WTC11 (cell line): ENCODE measurements at regions not wholly inside any gene's neighbourhood (a gene's known extent, or its start where the extent isn't known, plus 50 kb on each side); places are given as distances from the start of the nearest gene placed in this dataset.

Experiments
- ATAC-seq: fragments of 200-7000 bp; cut with Tn5 transposase; 2 replicates; pipeline ENCODE4 v1.10.0; 2021; ENCODE audit warnings: mild to moderate bottlenecking, moderate library complexity
- CTCF ChIA-PET: fragments of 300-600 bp; sonication (Branson Sonifier 250); formaldehyde crosslinking; loops from one replicate; lab custom pipeline; 2021; ENCODE audit warnings: antibody characterized with exemption; lab: Charles Lee
- POLR2A ChIA-PET: fragments of 350-600 bp; sonication (Branson Sonifier 250); formaldehyde crosslinking; loops from one replicate; lab custom pipeline; 2021; ENCODE audit warnings: antibody characterized with exemption; lab: Charles Lee
- DNase-seq: peaks from one replicate; pipeline ENCODE4 v3.0.0; 2021; ENCODE audit warnings: low spot score
- H3K27ac Mint-ChIP-seq: 2 replicates; pipeline ENCODE4 v1.8.0; 2021; ENCODE audit warnings: mixed read lengths
- H3K27me3 Mint-ChIP-seq: 2 replicates; pipeline ENCODE4 v1.8.0; 2021; ENCODE audit warnings: low read depth, mild to moderate bottlenecking, moderate library complexity, mixed read lengths
- H3K36me3 Mint-ChIP-seq: 2 replicates; pipeline ENCODE4 v1.8.0; 2021; ENCODE audit warnings: mixed read lengths
- H3K4me1 Mint-ChIP-seq: 2 replicates; pipeline ENCODE4 v1.8.0; 2022; ENCODE audit warnings: mixed read lengths
- H3K4me3 Mint-ChIP-seq: 2 replicates; pipeline ENCODE4 v1.8.0; 2021; ENCODE audit warnings: mild to moderate bottlenecking, moderate library complexity, mixed read lengths
- H3K9me3 Mint-ChIP-seq: 2 replicates; pipeline ENCODE4 v1.8.0; 2021; ENCODE audit warnings: mixed read lengths
- ARID4B ChIP-seq: sonication (generic); formaldehyde crosslinking; IDR thresholded peaks from 2 replicates; pipeline ENCODE4 v1.8.0; 2023; ENCODE audit warnings: missing genetic modification reagents, mild to moderate bottlenecking, borderline replicate concordance
- CREM ChIP-seq: sonication (generic); formaldehyde crosslinking; IDR thresholded peaks from 2 replicates; pipeline ENCODE4 v1.8.1; 2022; ENCODE audit warnings: mild to moderate bottlenecking, missing genetic modification reagents, moderate library complexity
- E2F4 ChIP-seq: sonication (generic); formaldehyde crosslinking; IDR thresholded peaks from 2 replicates; pipeline ENCODE4 v1.8.1; 2022; ENCODE audit warnings: low read depth, mild to moderate bottlenecking, moderate library complexity, missing genetic modification reagents, borderline replicate concordance
- ELF4 ChIP-seq: sonication (generic); formaldehyde crosslinking; IDR thresholded peaks from 2 replicates; pipeline ENCODE4 v1.8.1; 2022; ENCODE audit warnings: low read depth, mild to moderate bottlenecking, moderate library complexity, missing genetic modification reagents
- ESRRA ChIP-seq: sonication (generic); formaldehyde crosslinking; IDR thresholded peaks from 2 replicates; pipeline ENCODE4 v1.8.1; 2022; ENCODE audit warnings: mild to moderate bottlenecking, missing genetic modification reagents, borderline replicate concordance
- ETV6 ChIP-seq: sonication (generic); formaldehyde crosslinking; IDR thresholded peaks from 2 replicates; pipeline ENCODE4 v1.8.1; 2022; ENCODE audit warnings: mild to moderate bottlenecking, missing genetic modification reagents
- FOXJ3 ChIP-seq: sonication (generic); formaldehyde crosslinking; IDR thresholded peaks from 2 replicates; pipeline ENCODE4 v1.9.0; 2021; ENCODE audit warnings: missing genetic modification reagents, mild to moderate bottlenecking, borderline replicate concordance
- FOXK1 ChIP-seq: sonication (generic); formaldehyde crosslinking; IDR thresholded peaks from 2 replicates; pipeline ENCODE4 v1.8.0; 2022; ENCODE audit warnings: mild to moderate bottlenecking, moderate library complexity, missing genetic modification reagents
- FOXP1 ChIP-seq: sonication (generic); formaldehyde crosslinking; IDR thresholded peaks from 2 replicates; pipeline ENCODE4 v1.8.0; 2022; ENCODE audit warnings: missing genetic modification reagents, mild to moderate bottlenecking, moderate library complexity, borderline replicate concordance
- HMGA2 ChIP-seq: fragments of 250-450 bp; sonication (Bioruptor Pico); IDR thresholded peaks from 2 replicates; pipeline ENCODE4 v1.4.0; 2021; ENCODE audit warnings: mild to moderate bottlenecking, moderate library complexity
- IRF1 ChIP-seq: sonication (generic); formaldehyde crosslinking; IDR thresholded peaks from 2 replicates; pipeline ENCODE4 v1.8.0; 2023; ENCODE audit warnings: missing genetic modification reagents
- IRF2 ChIP-seq: sonication (generic); formaldehyde crosslinking; IDR thresholded peaks from 2 replicates; pipeline ENCODE4 v1.8.0; 2022; ENCODE audit warnings: low read depth, missing genetic modification reagents, borderline replicate concordance
- JAZF1 ChIP-seq: fragments of 250-450 bp; sonication (Bioruptor Pico); IDR thresholded peaks from 2 replicates; pipeline ENCODE4 v1.9.0; 2021; ENCODE audit warnings: moderate library complexity, mild to moderate bottlenecking, inconsistent platforms
- MXD4 ChIP-seq: fragments of 250-450 bp; sonication (Bioruptor Pico); IDR thresholded peaks from 2 replicates; pipeline ENCODE4 v1.8.0; 2021; ENCODE audit warnings: mild to moderate bottlenecking, moderate library complexity, borderline replicate concordance
- MYBL2 ChIP-seq: sonication (generic); formaldehyde crosslinking; IDR thresholded peaks from 2 replicates; pipeline ENCODE4 v1.8.1; 2023; ENCODE audit warnings: mild to moderate bottlenecking, moderate library complexity, missing genetic modification reagents
- NR1H2 ChIP-seq: sonication (generic); formaldehyde crosslinking; IDR thresholded peaks from 2 replicates; pipeline ENCODE4 v1.9.0; 2021; ENCODE audit warnings: mild to moderate bottlenecking, moderate library complexity, missing genetic modification reagents
- NR2C2 ChIP-seq: sonication (generic); formaldehyde crosslinking; IDR thresholded peaks from 2 replicates; pipeline ENCODE4 v1.8.0; 2022; ENCODE audit warnings: mild to moderate bottlenecking, missing genetic modification reagents
- RELA ChIP-seq: sonication (generic); formaldehyde crosslinking; IDR thresholded peaks from 2 replicates; pipeline ENCODE4 v1.8.1; 2022; ENCODE audit warnings: missing genetic modification reagents, mild to moderate bottlenecking, borderline replicate concordance
- RORB ChIP-seq: fragments of 250-450 bp; sonication (Bioruptor Pico); IDR thresholded peaks from 2 replicates; pipeline ENCODE4 v1.9.0; 2021; ENCODE audit warnings: mild to moderate bottlenecking
- SMAD4 ChIP-seq: sonication (generic); formaldehyde crosslinking; IDR thresholded peaks from 2 replicates; pipeline ENCODE4 v1.8.0; 2022; ENCODE audit warnings: mild to moderate bottlenecking, missing genetic modification reagents
- SP1 ChIP-seq: sonication (generic); formaldehyde crosslinking; conservative IDR thresholded peaks from 2 replicates; pipeline ENCODE4 v1.8.1; 2022; ENCODE audit warnings: missing genetic modification reagents
- TEAD1 ChIP-seq: sonication (generic); formaldehyde crosslinking; IDR thresholded peaks from 2 replicates; pipeline ENCODE4 v1.8.0; 2022; ENCODE audit warnings: mild to moderate bottlenecking, missing genetic modification reagents
- ZNF219 ChIP-seq: sonication (generic); formaldehyde crosslinking; IDR thresholded peaks from 2 replicates; pipeline ENCODE4 v1.8.0; 2023; ENCODE audit warnings: missing genetic modification reagents, mild to moderate bottlenecking, borderline replicate concordance
- ZNF416 ChIP-seq: fragments of 250-450 bp; sonication (Bioruptor Pico); IDR thresholded peaks from 2 replicates; pipeline ENCODE4 v1.9.0; 2021; ENCODE audit warnings: mild to moderate bottlenecking, inconsistent platforms
- ZNF425 ChIP-seq: fragments of 250-450 bp; sonication (Bioruptor Pico); conservative IDR thresholded peaks from 2 replicates; pipeline ENCODE4 v1.9.0; 2021; ENCODE audit warnings: mild to moderate bottlenecking
- ZNF671 ChIP-seq: fragments of 250-450 bp; sonication (Bioruptor Pico); IDR thresholded peaks from 2 replicates; pipeline ENCODE4 v1.8.0; 2021; ENCODE audit warnings: mild to moderate bottlenecking
- ZSCAN18 ChIP-seq: fragments of 250-450 bp; sonication (Bioruptor Pico); IDR thresholded peaks from 2 replicates; pipeline ENCODE4 v2.1.2; 2022; ENCODE audit warnings: mild to moderate bottlenecking, moderate library complexity

- Mint-ChIP-seq H3K4me3 (no peak overlapping the region), H3K9me3 (peaks cover 32% of the 10 kb centered on the region), H3K36me3 (no peaks in the 10 kb centered on the region), H3K27ac (no peak overlapping the region), H3K27me3 (no peaks in the 10 kb centered on the region; the same call in 1 of the 2 replicates), H3K4me1 (no peaks in the 10 kb centered on the region)
- no peak for TF ChIP-seq ELF4 (CRISPR knock-in tag)
- no peak for TF ChIP-seq FOXJ3 (CRISPR knock-in tag)
- TF ChIP-seq NR2C2 (CRISPR knock-in tag), result no peak
- TF ChIP-seq MXD4 (CRISPR knock-in tag), result no peak
- no peak for TF ChIP-seq ARID4B
- no peak for TF ChIP-seq IRF1 (CRISPR knock-in tag)
- TF ChIP-seq FOXP1 (CRISPR knock-in tag), result no peak
- no peak for TF ChIP-seq ZNF425 (CRISPR knock-in tag)
- TF ChIP-seq SMAD4 (CRISPR knock-in tag), result no peak
- no peak for TF ChIP-seq ETV6 (CRISPR knock-in tag)
- TF ChIP-seq ZSCAN18, result no peak
- no peak for TF ChIP-seq CREM (CRISPR knock-in tag)
- ATAC-seq (no peak), DNase-seq (no peak)
- ChIA-PET POLR2A (interaction anchor here (0.6 kb wide), 1 partner anchor 760 kb away, joined by 6 read pairs; no protein-coding TSS in a partner anchor), CTCF (no interaction called here)
Observed at GRCh38 chr10:23725548-23725947, 286.7 kb downstream of the OTUD1 start.

- ATAC-seq (no peak), DNase-seq (no peak)
- ChIA-PET CTCF (no interaction called here), POLR2A (no interaction called here)
- H3K4me1 Mint-ChIP-seq, result 0 out of 2 replicates have a peak, but pooled peaks cover 4% of the 10 kb centered on the region
- H3K9me3 Mint-ChIP-seq, result peaks cover 5% of the 10 kb centered on the region
- H3K36me3 Mint-ChIP-seq, result no peaks in the 10 kb centered on the region
- no peaks in the 10 kb centered on the region; the same call in 1 of the 2 replicates for H3K27me3 Mint-ChIP-seq
- H3K27ac Mint-ChIP-seq, result no peak overlapping the region
- TF ChIP-seq ZNF671 (CRISPR knock-in tag), result no peak
- TF ChIP-seq RORB (CRISPR knock-in tag), result no peak
- TF ChIP-seq HMGA2 (CRISPR knock-in tag), result no peak
- TF ChIP-seq ETV6 (CRISPR knock-in tag), result no peak
- TF ChIP-seq IRF2 (CRISPR knock-in tag), result no peak
- TF ChIP-seq ZNF219 (CRISPR knock-in tag), result no peak
- TF ChIP-seq MYBL2 (CRISPR knock-in tag), result no peak
- TF ChIP-seq SP1 (CRISPR knock-in tag), result no peak
- no peak for TF ChIP-seq E2F4
- TF ChIP-seq FOXK1, result no peak
- TF ChIP-seq RELA (CRISPR knock-in tag), result no peak
- no peak for TF ChIP-seq NR2C2 (CRISPR knock-in tag)
- TF ChIP-seq TEAD1, result no peak
- TF ChIP-seq JAZF1 (CRISPR knock-in tag), result no peak
- TF ChIP-seq NR1H2 (CRISPR knock-in tag), result no peak
- no peak for TF ChIP-seq ESRRA
- TF ChIP-seq ZNF416 (CRISPR knock-in tag), result no peak
- no peak overlapping the region for H3K4me3 Mint-ChIP-seq
Observed at GRCh38 chr10:23742368-23742767, 303.5 kb downstream of the OTUD1 start.
